ENCODE measurements at regions not wholly inside any gene's neighbourhood (a gene's known extent, or its start where the extent isn't known, plus 50 kb on each side); places are given as distances from the start of the nearest gene placed in this dataset.

GRCh38 chr9:81850724-81851123 is 77.5 kb upstream of the SPATA31D4 start:
- CTCF ChIA-PET: no interaction called here
- DNase-seq (ENCODE audit: extremely low spot score): no peak
- POLR2A ChIA-PET: no interaction called here
- no peak for TF ChIP-seq CTCF (IDR thresholded peaks at IDR 0.05; ENCODE audit: control extremely low read depth, extremely low read depth, low read depth, missing control alignments)

GRCh38 chr9:81851340-81851739 is 76.9 kb upstream of the SPATA31D4 start:
- DNase-seq (ENCODE audit: extremely low spot score): no peak
- TF ChIP-seq CTCF (IDR thresholded peaks at IDR 0.05; ENCODE audit: control extremely low read depth, extremely low read depth, low read depth, missing control alignments): no peak
- ChIA-PET CTCF (no interaction called here), POLR2A (no interaction called here)

GRCh38 chr9:81852820-81853219 is 75.4 kb upstream of the SPATA31D4 start:
- ChIA-PET POLR2A (no interaction called here), CTCF (interaction anchor here (1.2 kb wide), 1 partner anchor 12 kb away, joined by 3 read pairs; no protein-coding TSS in a partner anchor)
- TF ChIP-seq CTCF (IDR thresholded peaks at IDR 0.05; ENCODE audit: control extremely low read depth, extremely low read depth, low read depth, missing control alignments): no peak
- no peak for DNase-seq (ENCODE audit: extremely low spot score)

GRCh38 chr9:81855538-81855937 is 72.7 kb upstream of the SPATA31D4 start:
- ChIA-PET POLR2A (no interaction called here), CTCF (no interaction called here)
- no peak for TF ChIP-seq CTCF (IDR thresholded peaks at IDR 0.05; ENCODE audit: control extremely low read depth, extremely low read depth, low read depth, missing control alignments)
- no peak for DNase-seq (ENCODE audit: extremely low spot score)

- no peak for TF ChIP-seq CTCF (IDR thresholded peaks at IDR 0.05; ENCODE audit: control extremely low read depth, extremely low read depth, low read depth, missing control alignments)
Measured at GRCh38 chr9:81858657-81859430, 69.4 kb upstream of the SPATA31D4 start.

GRCh38 chr9:81860581-81860980 is 67.6 kb upstream of the SPATA31D4 start:
- ChIA-PET CTCF (no interaction called here), POLR2A (no interaction called here)
- DNase-seq (ENCODE audit: extremely low spot score): no peak
- no peak for TF ChIP-seq CTCF (IDR thresholded peaks at IDR 0.05; ENCODE audit: control extremely low read depth, extremely low read depth, low read depth, missing control alignments)

More at GRCh38 chr9:81858657-81859430, 69.4 kb upstream of the SPATA31D4 start:
- POLR2A ChIA-PET: no interaction called here
- DNase-seq (ENCODE audit: extremely low spot score): no peak
- CTCF ChIA-PET: no interaction called here

Measured in GM10248 (cell line).